Naive B cell (primary cell): ENCODE measurements at regions not wholly inside any gene's neighbourhood (a gene's known extent, or its start where the extent isn't known, plus 50 kb on each side); places are given as distances from the start of the nearest gene placed in this dataset.
"Not testable (repeated sequence)": the region's sequence is repeated elsewhere in the genome, so short reads cannot be mapped to it uniquely, and the experiment has no call there.

ENCODE experiments used
- ATAC-seq, 2 donors: fragments of 150-1000 bp; cut with Tn5 transposase; 2 replicates each; pipeline ENCODE4 v1.10.0; 2021; ENCODE audit warnings: low read depth in 2 of 2, mild to moderate bottlenecking in 2 of 2, moderate library complexity in 2 of 2
- DNase-seq: peaks from one replicate; pipeline ENCODE4 v3.0.0; 2022
- H3K27ac Mint-ChIP-seq, 6 donors: one replicate each; pipeline ENCODE4 v1.8.0; 2020 to 2022; ENCODE audit warnings: mild to moderate bottlenecking in 6 of 6, mixed read lengths in 6 of 6, moderate library complexity in 5 of 6, inconsistent platforms in 2 of 6
- H3K27me3 Mint-ChIP-seq, 3 donors: one replicate each; pipeline ENCODE4 v1.8.0; 2021 to 2022; ENCODE audit warnings: mixed read lengths in 3 of 3, mild to moderate bottlenecking in 1 of 3
- H3K36me3 Mint-ChIP-seq, 2 donors: one replicate each; pipeline ENCODE4 v1.8.0; 2020 to 2022; ENCODE audit warnings: mixed read lengths in 2 of 2, inconsistent platforms in 1 of 2, mild to moderate bottlenecking in 1 of 2
- H3K4me1 Mint-ChIP-seq, 3 donors: one replicate each; pipeline ENCODE4 v1.8.0; 2020 to 2022; ENCODE audit warnings: mixed read lengths in 3 of 3, inconsistent platforms in 1 of 3, mild to moderate bottlenecking in 1 of 3, moderate library complexity in 1 of 3
- H3K4me3 Mint-ChIP-seq, 8 donors: one replicate each; pipeline ENCODE4 v1.8.0; 2020 to 2022; ENCODE audit warnings: mild to moderate bottlenecking in 8 of 8, mixed read lengths in 8 of 8, moderate library complexity in 8 of 8, inconsistent platforms in 2 of 8
- H3K9me3 Mint-ChIP-seq, 7 donors: one replicate each; pipeline ENCODE4 v1.8.0; 2020 to 2022; ENCODE audit warnings: mixed read lengths in 7 of 7, mild to moderate bottlenecking in 5 of 7, inconsistent platforms in 2 of 7, moderate library complexity in 1 of 7

DNA sequence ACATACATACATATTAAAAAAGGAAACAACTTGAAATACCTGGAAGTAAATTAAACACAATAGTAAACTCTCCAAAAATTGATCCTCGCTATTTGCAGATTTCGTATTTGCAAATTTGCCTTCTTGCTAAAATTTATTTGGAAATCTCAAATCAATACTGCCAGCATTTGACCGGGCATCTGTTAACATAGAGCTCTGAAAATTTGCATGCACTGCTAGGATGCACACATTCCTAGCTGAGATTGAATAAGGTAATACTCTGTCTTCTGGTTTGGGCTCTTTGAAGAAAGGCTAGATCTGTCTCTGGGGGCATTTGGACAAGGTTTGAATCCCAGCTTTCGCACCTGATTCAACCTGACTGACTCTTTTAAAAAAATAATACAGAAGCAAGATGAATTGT lies 729.1 kb upstream of the MGAT4C start:
- DNase-seq (no peak), ATAC-seq (no peak)
- Mint-ChIP-seq H3K4me1 (no peaks in the 10 kb centered on the region), H3K36me3 (no peaks in the 10 kb centered on the region), H3K4me3 (no peak overlapping the region), H3K27ac (no peak overlapping the region), H3K27me3 (no peaks in the 10 kb centered on the region), H3K9me3 (peaks cover 0 to 1% (median 0%) of the 10 kb centered on the region in 7 donors)

DNA sequence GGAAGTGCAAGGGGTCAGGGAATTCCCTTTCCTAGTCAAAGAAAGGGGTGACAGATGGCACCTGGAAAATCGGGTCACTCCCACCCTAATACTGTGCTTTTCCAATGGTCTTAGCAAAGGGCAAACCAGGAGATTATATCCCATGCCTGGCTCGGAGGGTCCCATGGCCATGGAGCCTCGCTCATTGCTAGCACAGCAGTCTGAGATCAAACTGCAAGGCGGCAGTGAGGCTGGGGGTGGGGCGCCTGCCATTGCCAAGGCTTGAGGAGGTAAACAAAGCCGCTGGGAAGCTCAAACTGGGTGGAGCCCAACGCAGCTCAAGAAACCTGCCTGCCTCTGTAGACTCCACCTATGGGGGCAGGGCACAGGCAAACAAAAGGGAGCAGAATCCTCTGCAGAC lies 714.4 kb upstream of the MGAT4C start:
- not testable (repeated sequence) for H3K9me3 Mint-ChIP-seq, DNase-seq, H3K36me3 Mint-ChIP-seq, H3K27ac Mint-ChIP-seq, H3K4me1 Mint-ChIP-seq, H3K27me3 Mint-ChIP-seq, ATAC-seq
- peak overlapping the region in 1 of 8 donors; percentile 15 for H3K4me3 Mint-ChIP-seq

DNA sequence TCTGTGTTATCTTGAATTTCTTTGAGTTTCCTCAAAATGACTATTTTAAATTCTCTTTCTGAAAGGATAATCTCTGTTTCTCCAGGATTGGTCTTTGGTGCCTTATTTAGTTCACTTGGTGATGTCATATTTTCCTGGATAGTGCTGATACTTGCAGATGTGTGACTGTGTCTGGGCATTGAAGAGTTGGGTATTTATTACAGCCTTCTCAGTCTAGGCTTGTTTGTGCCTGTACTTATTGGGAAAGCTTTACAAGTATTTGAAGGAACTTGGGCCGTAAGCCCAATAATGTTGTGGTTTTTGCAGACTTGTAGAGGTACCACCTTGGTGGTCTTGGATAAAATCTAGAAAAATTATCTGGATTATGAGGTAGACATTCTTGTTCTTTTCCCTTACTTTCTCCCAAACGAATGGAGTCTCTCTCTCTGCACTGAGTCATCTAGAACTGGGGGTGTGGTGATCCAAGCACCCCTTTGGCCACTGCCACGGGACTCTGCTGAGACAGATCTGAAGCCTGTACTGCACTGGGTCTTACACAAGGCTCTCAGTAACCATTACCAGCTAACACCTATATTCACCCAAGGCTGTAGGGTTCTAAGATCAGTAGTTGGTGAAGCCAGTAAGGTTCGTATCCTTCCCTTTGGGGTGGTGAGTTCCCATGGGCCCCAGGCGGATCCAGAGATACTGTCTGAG lies 703.7 kb upstream of the MGAT4C start:
- peaks cover 0 to 10% (median 2%) of the 10 kb centered on the region in 7 donors for H3K9me3 Mint-ChIP-seq
- no peak overlapping the region for H3K4me3 Mint-ChIP-seq
- H3K36me3 Mint-ChIP-seq = no peaks in the 10 kb centered on the region
- no peaks in the 10 kb centered on the region for H3K27me3 Mint-ChIP-seq
- H3K4me1 Mint-ChIP-seq = no peaks in the 10 kb centered on the region
- DNase-seq (no peak), ATAC-seq (no peak)
- H3K27ac Mint-ChIP-seq = peak overlapping the region in 1 of 6 donors; percentile 68

DNA sequence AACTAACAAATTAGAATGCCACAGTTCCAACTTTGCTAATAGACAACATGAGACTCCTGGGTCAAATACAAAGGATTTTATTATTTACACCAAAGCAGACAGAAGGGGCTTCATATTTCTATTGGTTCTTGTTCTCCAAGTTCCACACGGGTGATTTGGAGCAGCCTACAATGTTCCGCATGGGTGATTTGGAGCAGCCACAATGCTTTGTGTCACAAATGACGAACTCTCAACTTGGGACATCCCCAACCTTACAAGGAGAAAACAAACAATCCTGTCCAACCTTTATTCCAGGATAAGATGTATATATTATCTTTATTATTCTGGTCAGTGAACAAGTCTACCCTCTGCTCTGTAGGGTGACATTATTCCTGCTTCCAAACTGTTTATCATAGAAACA lies 694.3 kb upstream of the MGAT4C start:
- ATAC-seq (no peak), DNase-seq (no peak)
- Mint-ChIP-seq H3K27me3 (no peaks in the 10 kb centered on the region), H3K4me3 (no peak overlapping the region), H3K4me1 (no peaks in the 10 kb centered on the region), H3K27ac (no peak overlapping the region), H3K9me3 (peaks cover 0 to 4% (median 0%) of the 10 kb centered on the region in 7 donors), H3K36me3 (no peaks in the 10 kb centered on the region)

DNA sequence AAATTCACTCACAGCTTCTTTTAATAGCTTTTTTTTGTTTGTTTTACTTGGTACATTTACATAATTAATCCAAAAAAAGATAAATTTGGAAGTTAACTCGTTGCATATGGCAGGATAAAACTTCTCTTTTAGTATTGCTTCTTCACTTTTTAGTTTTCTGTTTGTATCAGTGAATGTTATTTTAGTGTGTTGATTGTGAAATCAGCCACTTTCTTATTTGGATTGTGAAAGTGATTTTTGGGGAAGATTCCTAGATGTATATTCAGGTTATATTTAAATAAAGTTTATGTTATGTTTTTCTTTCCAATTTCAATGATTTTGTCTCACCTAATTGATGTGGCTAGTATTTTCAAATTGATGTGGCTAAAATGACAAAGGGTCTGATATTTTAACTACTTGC lies 693.9 kb upstream of the MGAT4C start:
- Mint-ChIP-seq H3K27me3 (no peaks in the 10 kb centered on the region), H3K9me3 (peaks cover 0 to 4% (median 0%) of the 10 kb centered on the region in 7 donors), H3K36me3 (no peaks in the 10 kb centered on the region), H3K27ac (no peak overlapping the region), H3K4me3 (no peak overlapping the region), H3K4me1 (no peaks in the 10 kb centered on the region)
- no peak for DNase-seq
- ATAC-seq = no peak

DNA sequence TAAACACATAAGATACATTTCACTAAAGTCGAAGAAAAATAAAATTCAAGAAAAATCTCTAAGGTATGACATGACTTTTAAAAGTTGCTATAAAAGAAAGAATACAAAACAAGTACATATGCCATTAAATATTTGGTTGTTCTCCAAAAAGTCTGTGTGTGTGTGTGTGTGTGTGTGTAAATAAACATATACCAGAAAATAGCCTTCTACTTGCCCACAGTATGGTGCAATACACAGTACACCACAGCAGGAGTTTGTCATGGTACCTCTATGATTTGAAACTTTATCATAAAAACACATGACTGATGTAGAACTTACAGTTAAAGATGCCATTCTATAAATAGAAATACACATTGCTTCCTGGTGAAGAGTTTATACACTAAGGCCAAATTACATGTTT lies 692.7 kb upstream of the MGAT4C start:
- Mint-ChIP-seq H3K27me3 (no peaks in the 10 kb centered on the region), H3K36me3 (no peaks in the 10 kb centered on the region), H3K4me1 (no peaks in the 10 kb centered on the region), H3K9me3 (peaks cover 0 to 2% (median 0%) of the 10 kb centered on the region in 7 donors), H3K4me3 (no peak overlapping the region), H3K27ac (no peak overlapping the region)
- no peak for ATAC-seq
- no peak for DNase-seq

DNA sequence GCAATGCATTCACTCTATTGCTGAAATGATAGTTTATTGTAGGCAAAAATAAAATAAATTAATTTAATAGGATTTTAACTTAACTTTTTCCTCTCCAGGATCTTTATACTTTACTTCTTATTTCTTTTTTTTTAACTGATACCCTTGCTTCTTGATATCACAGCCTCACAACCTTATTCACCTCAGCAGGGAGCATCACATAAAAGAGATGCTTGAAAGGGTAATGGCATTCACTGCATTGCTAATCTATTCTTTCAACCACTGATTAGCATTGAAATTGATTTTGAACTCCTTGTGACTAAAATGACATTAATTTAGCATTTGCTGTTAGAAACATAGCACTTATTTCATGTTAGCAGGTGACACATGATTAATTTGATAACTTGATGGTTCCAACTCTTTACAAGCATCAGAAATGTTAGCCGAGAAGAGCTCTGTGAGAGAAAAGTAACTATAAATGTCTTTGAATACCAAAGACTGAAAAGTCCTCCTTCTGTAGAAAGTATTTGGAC lies 689.5 kb upstream of the MGAT4C start:
- ATAC-seq (no peak), DNase-seq (no peak)

DNA sequence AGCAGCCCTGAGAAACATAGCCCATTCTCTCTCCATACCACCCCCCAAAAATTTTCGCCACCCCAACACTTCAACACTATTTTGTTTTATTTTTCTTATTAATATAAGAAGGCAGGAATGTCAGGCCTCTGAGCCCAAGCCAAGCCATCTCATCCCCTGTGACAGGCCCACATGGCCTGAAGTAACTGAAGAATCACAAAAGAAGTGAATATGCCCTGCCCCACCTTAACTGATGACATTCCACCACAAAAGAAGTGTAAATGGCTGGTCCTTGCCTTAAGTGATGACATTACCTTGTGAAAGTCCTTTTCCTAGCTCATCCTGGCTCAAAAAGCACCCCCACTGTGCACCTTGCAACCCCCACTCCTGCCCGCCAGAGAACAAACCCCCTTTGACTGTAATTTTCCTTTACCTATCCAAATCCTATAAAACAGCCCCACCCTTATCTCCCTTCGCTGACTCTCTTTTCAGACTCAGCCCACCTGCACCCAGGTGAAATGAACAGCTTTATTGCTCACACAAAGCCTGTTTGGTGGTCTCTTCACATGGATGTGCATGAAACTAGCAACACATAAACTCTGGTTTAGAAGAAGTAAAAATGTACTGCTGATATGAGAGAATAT lies 688.1 kb upstream of the MGAT4C start:
- H3K4me3 Mint-ChIP-seq, H3K27ac Mint-ChIP-seq, H3K4me1 Mint-ChIP-seq, H3K27me3 Mint-ChIP-seq, H3K36me3 Mint-ChIP-seq, DNase-seq, ATAC-seq: not testable (repeated sequence)
- peaks cover 0 to 22% (median 3%) of the 10 kb centered on the region in 7 donors for H3K9me3 Mint-ChIP-seq

More for the DNA sequence above, 689.5 kb upstream of the MGAT4C start:
- Mint-ChIP-seq H3K9me3 (peaks cover 0 to 10% (median 3%) of the 10 kb centered on the region in 7 donors), H3K36me3 (no peaks in the 10 kb centered on the region), H3K4me1 (no peaks in the 10 kb centered on the region), H3K27me3 (no peaks in the 10 kb centered on the region), H3K27ac (no peak overlapping the region), H3K4me3 (no peak overlapping the region)

DNA sequence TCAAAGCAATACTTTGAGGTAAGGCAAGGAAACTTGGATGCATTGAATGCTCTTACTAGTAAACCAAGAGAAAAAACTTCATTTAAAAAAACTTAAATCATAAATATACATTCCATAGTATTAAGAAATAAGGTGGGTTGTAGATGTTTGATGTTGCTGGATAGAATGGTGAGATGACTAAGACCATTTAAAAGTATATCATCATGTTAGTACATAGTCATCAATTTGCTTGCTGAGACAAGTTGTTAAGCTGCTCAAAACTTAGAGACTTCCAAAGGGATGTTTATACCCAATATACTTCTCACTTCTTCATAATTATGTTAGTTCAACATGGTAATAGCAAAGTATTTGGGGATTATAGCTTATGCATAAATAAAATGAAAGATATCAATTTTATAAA lies 675.5 kb upstream of the MGAT4C start:
- no peak for ATAC-seq
- H3K4me1 Mint-ChIP-seq = no peaks in the 10 kb centered on the region

DNA sequence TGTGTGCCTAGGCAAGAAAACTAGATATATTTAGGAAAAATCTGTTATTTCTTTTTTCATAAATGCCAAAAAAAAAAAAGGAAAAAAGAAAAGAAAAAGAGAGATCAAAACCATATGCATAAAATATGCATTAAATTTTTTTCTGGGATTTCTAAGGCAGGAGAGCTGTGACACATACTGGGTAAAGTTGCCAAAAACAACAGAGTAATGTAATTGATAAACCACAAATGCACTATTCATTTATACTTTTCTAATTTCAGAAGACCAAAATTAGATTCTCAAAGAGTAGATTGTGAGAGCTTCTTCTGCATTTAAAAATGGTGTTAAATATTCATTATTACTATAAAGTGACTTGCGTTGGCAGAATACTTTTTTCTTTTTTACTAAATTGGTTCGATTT lies 673.8 kb upstream of the MGAT4C start:
- ATAC-seq (no peak), DNase-seq (no peak)
- Mint-ChIP-seq H3K36me3 (no peaks in the 10 kb centered on the region), H3K27ac (no peak overlapping the region), H3K4me3 (no peak overlapping the region), H3K9me3 (peaks cover 0 to 5% (median 0%) of the 10 kb centered on the region in 7 donors), H3K27me3 (no peaks in the 10 kb centered on the region), H3K4me1 (no peaks in the 10 kb centered on the region)

More for the DNA sequence above, 675.5 kb upstream of the MGAT4C start:
- H3K27ac Mint-ChIP-seq = no peak overlapping the region
- H3K9me3 Mint-ChIP-seq = peaks cover 0 to 4% (median 0%) of the 10 kb centered on the region in 7 donors
- H3K36me3 Mint-ChIP-seq = no peaks in the 10 kb centered on the region
- no peaks in the 10 kb centered on the region for H3K27me3 Mint-ChIP-seq
- H3K4me3 Mint-ChIP-seq = no peak overlapping the region
- no peak for DNase-seq

DNA sequence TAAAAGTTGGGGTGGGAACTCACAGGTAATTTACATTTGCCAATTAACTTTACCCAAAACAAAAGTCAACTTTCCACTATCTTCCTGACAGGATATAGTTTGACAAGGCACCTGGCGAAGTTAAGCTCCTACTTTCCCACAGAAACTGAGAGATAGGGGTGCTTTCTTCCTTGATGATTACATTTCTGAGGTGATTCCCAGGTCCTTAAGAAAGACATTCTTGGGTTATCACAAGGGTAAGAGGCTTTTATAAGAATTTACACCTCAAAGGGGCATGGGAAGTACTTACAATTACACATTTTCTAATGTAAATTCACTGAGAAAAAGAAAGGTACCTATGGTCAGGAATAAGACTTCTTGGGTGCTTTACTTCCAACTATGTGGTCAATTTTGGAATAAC lies 660.9 kb upstream of the MGAT4C start:
- Mint-ChIP-seq H3K4me3 (no peak overlapping the region), H3K9me3 (peaks cover 0 to 4% (median 2%) of the 10 kb centered on the region in 7 donors), H3K27ac (no peak overlapping the region), H3K4me1 (no peaks in the 10 kb centered on the region), H3K27me3 (no peaks in the 10 kb centered on the region), H3K36me3 (no peaks in the 10 kb centered on the region)
- DNase-seq (no peak), ATAC-seq (no peak)

DNA sequence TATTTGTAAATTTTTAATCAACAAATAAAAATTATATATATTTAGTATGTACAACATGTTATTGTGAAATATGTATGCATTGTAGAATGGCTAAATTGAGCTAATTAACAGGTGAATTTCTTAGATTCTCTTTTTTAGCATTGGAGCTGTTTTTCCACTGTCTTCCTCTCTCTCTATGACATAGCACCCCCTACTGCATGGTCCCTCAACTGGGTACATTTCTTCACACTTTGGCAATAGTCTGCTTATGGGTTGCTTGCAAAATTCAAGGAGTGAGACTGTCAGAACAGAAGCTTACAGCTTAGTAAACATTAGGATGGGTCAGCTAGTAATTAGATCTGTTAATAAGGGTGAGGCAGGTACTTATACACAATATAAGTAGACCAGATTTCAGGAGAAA lies 658.5 kb upstream of the MGAT4C start:
- Mint-ChIP-seq H3K27ac (no peak overlapping the region), H3K27me3 (no peaks in the 10 kb centered on the region), H3K9me3 (peaks cover 0 to 4% (median 0%) of the 10 kb centered on the region in 7 donors), H3K4me3 (no peak overlapping the region), H3K4me1 (no peaks in the 10 kb centered on the region), H3K36me3 (no peaks in the 10 kb centered on the region)
- DNase-seq (no peak), ATAC-seq (no peak)

DNA sequence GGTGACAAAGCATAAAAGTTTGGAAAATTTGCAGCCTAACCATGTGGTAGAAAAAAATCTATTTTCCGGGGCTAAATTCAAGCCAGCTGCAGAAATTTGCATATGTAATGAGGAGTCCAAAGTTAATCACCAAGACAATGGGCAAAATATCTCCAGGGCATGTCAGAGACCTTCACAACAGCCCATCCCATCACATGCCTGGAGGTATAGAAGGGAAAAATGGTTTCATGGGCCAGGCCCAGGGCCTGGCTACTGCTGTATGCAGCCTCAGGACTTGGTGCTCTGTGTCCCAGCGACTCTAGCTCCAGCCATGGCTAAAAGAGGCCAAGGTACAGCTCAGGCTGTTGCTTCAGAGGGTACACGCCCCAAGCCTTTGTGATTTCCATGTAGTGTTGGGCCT lies 655.8 kb upstream of the MGAT4C start:
- Mint-ChIP-seq H3K27me3 (no peaks in the 10 kb centered on the region), H3K4me3 (no peak overlapping the region), H3K36me3 (no peaks in the 10 kb centered on the region), H3K4me1 (no peaks in the 10 kb centered on the region), H3K27ac (no peak overlapping the region), H3K9me3 (no peaks in the 10 kb centered on the region)
- DNase-seq (no peak), ATAC-seq (no peak)

DNA sequence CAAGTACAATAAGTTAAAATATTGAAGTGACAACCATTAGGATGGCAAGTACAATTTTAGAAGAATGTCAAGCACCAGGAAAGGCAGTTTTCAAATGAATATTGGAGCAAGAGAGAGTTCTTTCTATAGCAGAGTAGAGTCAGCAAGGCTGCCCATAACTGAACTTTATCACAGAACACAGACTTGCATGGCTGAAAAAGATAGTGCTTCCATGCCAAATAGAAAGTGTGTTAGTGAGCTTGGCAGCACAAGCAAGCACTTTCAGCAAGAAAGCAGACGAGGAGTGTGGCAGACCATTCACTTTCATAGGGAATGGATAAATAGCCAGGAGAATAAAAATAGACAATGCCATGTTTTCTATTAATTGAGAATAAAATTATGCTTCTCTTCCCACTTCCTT lies 647.0 kb upstream of the MGAT4C start:
- no peaks in the 10 kb centered on the region for H3K27me3 Mint-ChIP-seq
- ATAC-seq (no peak), DNase-seq (no peak)
- H3K9me3 Mint-ChIP-seq = peaks cover 0 to 2% (median 0%) of the 10 kb centered on the region in 7 donors
- H3K27ac Mint-ChIP-seq = no peak overlapping the region
- H3K4me1 Mint-ChIP-seq = no peaks in the 10 kb centered on the region
- no peaks in the 10 kb centered on the region for H3K36me3 Mint-ChIP-seq
- peak overlapping the region in 1 of 8 donors; percentile 35 for H3K4me3 Mint-ChIP-seq
